ENCODE measurements at regions not wholly inside any gene's neighbourhood (a gene's known extent, or its start where the extent isn't known, plus 50 kb on each side); places are given as distances from the start of the nearest gene placed in this dataset.
"Not testable (repeated sequence)": the region's sequence is repeated elsewhere in the genome, so short reads cannot be mapped to it uniquely, and the experiment has no call there.

DNA sequence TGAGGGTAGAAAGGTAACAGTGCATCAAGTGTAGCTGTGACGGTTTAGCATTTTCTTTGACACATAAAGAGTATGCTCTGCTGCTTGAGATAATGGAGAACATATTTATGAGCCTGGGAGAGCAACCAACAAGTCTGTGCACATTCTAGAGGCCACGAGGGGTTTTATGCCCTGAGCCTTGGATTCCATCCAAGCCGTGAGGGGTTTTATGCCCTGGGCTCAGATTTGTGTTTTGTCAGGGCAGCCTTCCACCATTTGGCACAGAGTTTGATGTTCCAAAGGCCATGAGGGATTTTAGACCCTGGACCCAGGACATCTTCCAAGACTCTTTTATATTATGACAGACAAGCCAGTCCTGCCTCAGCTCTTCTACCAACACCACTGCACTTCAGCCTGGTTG, 106.4 kb downstream of the ZNF486 start:
- no peak overlapping the region for H2BK120ac ChIP-seq (ENCODE audit: low read depth, low read length)
- no peak overlapping the region for H3K4me2 ChIP-seq (ENCODE audit: low read length, poor library complexity, severe bottlenecking)
- no peak overlapping the region for H3K4ac ChIP-seq (ENCODE audit: low read depth in 1 of 2, low read length in 2 of 2)
- no peak overlapping the region for H2AK5ac ChIP-seq (ENCODE audit: low read length, severe bottlenecking)
- H3K9me3 ChIP-seq (ENCODE audit: control insufficient read depth, low read length), result peaks cover 24% of the 10 kb centered on the region
- H2AFZ ChIP-seq (ENCODE audit: low read depth, low read length), result no peak overlapping the region
- no peaks in the 10 kb centered on the region for H3K27me3 ChIP-seq (ENCODE audit: control insufficient read depth in 1 of 2, insufficient read depth in 1 of 2, low read length in 2 of 2)
- no peak overlapping the region for H3K4me3 ChIP-seq (ENCODE audit: insufficient read depth in 1 of 2, low read depth in 1 of 2, low read length in 2 of 2)
- H2BK5ac ChIP-seq (ENCODE audit: low read depth, low read length, poor library complexity, severe bottlenecking), result no peak overlapping the region
- no peak overlapping the region for H3K18ac ChIP-seq (ENCODE audit: low read depth in 1 of 2, low read length in 2 of 2)
- H3K27ac ChIP-seq (ENCODE audit: low read length, poor library complexity, severe bottlenecking), result no peak overlapping the region
- H3K23ac ChIP-seq (ENCODE audit: low read length in 2 of 2), result no peak overlapping the region
- H4K91ac ChIP-seq (ENCODE audit: low read length), result no peak overlapping the region
- WGBS, result 71% methylated on average over 3 of the region's 3 CpGs
- no peaks in the 10 kb centered on the region for H3K4me1 ChIP-seq (ENCODE audit: control insufficient read depth, insufficient read depth, low read depth, low read length)
- no peaks in the 10 kb centered on the region for H3K79me1 ChIP-seq (replicated peaks; ENCODE audit: low read length, poor library complexity, severe bottlenecking)
- no peak overlapping the region for H3K9ac ChIP-seq (ENCODE audit: low read length)
- H2BK12ac ChIP-seq (ENCODE audit: low read length in 2 of 2), result no peak overlapping the region
- H3K36me3 ChIP-seq (ENCODE audit: control insufficient read depth in 1 of 2, insufficient read depth in 2 of 2, low read depth in 1 of 2, low read length in 2 of 2), result no peaks in the 10 kb centered on the region
- H2BK15ac ChIP-seq (ENCODE audit: low read depth, poor library complexity, severe bottlenecking), result no peak overlapping the region
- no peak overlapping the region for H3K14ac ChIP-seq (ENCODE audit: low read length in 2 of 2)
- no peak for DNase-seq
- H4K8ac ChIP-seq (ENCODE audit: low read length), result no peak overlapping the region

DNA sequence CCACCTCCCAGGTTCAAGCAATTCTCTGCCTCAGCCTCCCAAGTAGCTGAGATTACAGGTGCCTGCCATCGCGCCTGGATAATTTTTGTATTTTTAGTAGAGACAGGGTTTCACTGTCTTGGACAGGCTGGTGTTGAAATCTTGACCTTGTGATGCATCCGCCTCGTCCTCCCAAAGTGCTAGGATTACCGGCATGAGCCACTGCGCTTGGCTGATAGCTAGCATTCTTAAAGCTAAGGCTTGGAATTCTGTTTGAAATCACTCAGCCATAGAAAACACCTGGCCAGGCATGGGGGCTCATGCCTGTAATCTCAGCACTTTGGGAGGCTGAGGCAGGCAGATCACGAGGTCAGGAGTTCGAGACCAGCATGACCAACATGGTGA, 105.6 kb downstream of the ZNF486 start:
- not testable (repeated sequence) for H3K79me1 ChIP-seq (replicated peaks; ENCODE audit: low read length, poor library complexity, severe bottlenecking); H3K27ac ChIP-seq (ENCODE audit: low read length, poor library complexity, severe bottlenecking); H3K9ac ChIP-seq (ENCODE audit: low read length); H2AK5ac ChIP-seq (ENCODE audit: low read length, severe bottlenecking); H3K36me3 ChIP-seq (ENCODE audit: control insufficient read depth in 1 of 2, insufficient read depth in 2 of 2, low read depth in 1 of 2, low read length in 2 of 2); H3K27me3 ChIP-seq (ENCODE audit: control insufficient read depth in 1 of 2, insufficient read depth in 1 of 2, low read length in 2 of 2); H4K8ac ChIP-seq (ENCODE audit: low read length); H2BK5ac ChIP-seq (ENCODE audit: low read depth, low read length, poor library complexity, severe bottlenecking); H2BK15ac ChIP-seq (ENCODE audit: low read depth, poor library complexity, severe bottlenecking); H3K18ac ChIP-seq (ENCODE audit: low read depth in 1 of 2, low read length in 2 of 2); DNase-seq; H3K4ac ChIP-seq (ENCODE audit: low read depth in 1 of 2, low read length in 2 of 2); H3K14ac ChIP-seq (ENCODE audit: low read length in 2 of 2); H3K4me3 ChIP-seq (ENCODE audit: insufficient read depth in 1 of 2, low read depth in 1 of 2, low read length in 2 of 2); H3K4me1 ChIP-seq (ENCODE audit: control insufficient read depth, insufficient read depth, low read depth, low read length); H2BK12ac ChIP-seq (ENCODE audit: low read length in 2 of 2); H2AFZ ChIP-seq (ENCODE audit: low read depth, low read length); H4K91ac ChIP-seq (ENCODE audit: low read length); H3K23ac ChIP-seq (ENCODE audit: low read length in 2 of 2); H2BK120ac ChIP-seq (ENCODE audit: low read depth, low read length); H3K4me2 ChIP-seq (ENCODE audit: low read length, poor library complexity, severe bottlenecking)
- peaks cover 29% of the 10 kb centered on the region for H3K9me3 ChIP-seq (ENCODE audit: control insufficient read depth, low read length)
- 83% methylated on average over 8 of the region's 8 CpGs for WGBS

DNA sequence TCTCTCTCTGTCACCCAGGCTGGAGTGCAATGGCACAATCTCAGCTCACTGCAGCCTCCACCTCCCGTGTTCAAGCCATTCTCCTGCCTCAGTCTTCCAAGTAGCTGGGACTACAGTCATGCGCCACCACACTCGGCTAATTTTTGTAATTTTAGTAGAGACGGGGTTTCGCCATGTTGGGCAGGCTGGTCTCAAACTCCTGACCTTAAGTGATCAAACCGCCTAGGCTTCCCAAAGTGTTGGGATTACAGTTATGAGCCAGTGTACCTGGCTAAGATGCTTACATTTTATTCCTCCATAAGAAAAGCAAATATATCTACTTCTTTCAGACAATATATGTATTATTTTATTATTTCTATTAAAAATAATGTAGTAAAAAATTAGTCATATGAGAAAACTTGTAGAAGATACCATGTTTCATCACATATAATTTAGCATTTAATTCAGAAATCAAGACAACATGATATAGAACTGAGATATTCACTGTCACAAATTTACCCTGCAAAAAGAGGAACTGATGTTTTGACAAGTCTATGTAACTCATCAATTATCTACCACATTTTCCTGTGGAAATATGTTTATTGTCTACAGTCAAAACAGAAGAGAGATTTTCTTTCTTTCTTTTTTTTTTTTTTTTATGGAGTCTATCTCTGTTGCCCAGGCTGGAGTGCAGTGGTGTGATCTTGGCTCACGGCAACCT, 105.1 kb downstream of the ZNF486 start:
- H2BK5ac ChIP-seq (ENCODE audit: low read depth, low read length, poor library complexity, severe bottlenecking); H3K4ac ChIP-seq (ENCODE audit: low read depth in 1 of 2, low read length in 2 of 2); H3K14ac ChIP-seq (ENCODE audit: low read length in 2 of 2); H3K18ac ChIP-seq (ENCODE audit: low read depth in 1 of 2, low read length in 2 of 2); H3K4me1 ChIP-seq (ENCODE audit: control insufficient read depth, insufficient read depth, low read depth, low read length); H4K91ac ChIP-seq (ENCODE audit: low read length); H3K27ac ChIP-seq (ENCODE audit: low read length, poor library complexity, severe bottlenecking); H3K4me2 ChIP-seq (ENCODE audit: low read length, poor library complexity, severe bottlenecking); H2AK5ac ChIP-seq (ENCODE audit: low read length, severe bottlenecking); H3K27me3 ChIP-seq (ENCODE audit: control insufficient read depth in 1 of 2, insufficient read depth in 1 of 2, low read length in 2 of 2); H3K9ac ChIP-seq (ENCODE audit: low read length); H3K79me1 ChIP-seq (replicated peaks; ENCODE audit: low read length, poor library complexity, severe bottlenecking); H3K23ac ChIP-seq (ENCODE audit: low read length in 2 of 2); H3K36me3 ChIP-seq (ENCODE audit: control insufficient read depth in 1 of 2, insufficient read depth in 2 of 2, low read depth in 1 of 2, low read length in 2 of 2); H2BK120ac ChIP-seq (ENCODE audit: low read depth, low read length); H4K8ac ChIP-seq (ENCODE audit: low read length); H2BK15ac ChIP-seq (ENCODE audit: low read depth, poor library complexity, severe bottlenecking); DNase-seq; H2AFZ ChIP-seq (ENCODE audit: low read depth, low read length); H2BK12ac ChIP-seq (ENCODE audit: low read length in 2 of 2); H3K4me3 ChIP-seq (ENCODE audit: insufficient read depth in 1 of 2, low read depth in 1 of 2, low read length in 2 of 2): not testable (repeated sequence)
- peaks cover 29% of the 10 kb centered on the region for H3K9me3 ChIP-seq (ENCODE audit: control insufficient read depth, low read length)
- 87% methylated on average over 4 of the region's 7 CpGs for WGBS

DNA sequence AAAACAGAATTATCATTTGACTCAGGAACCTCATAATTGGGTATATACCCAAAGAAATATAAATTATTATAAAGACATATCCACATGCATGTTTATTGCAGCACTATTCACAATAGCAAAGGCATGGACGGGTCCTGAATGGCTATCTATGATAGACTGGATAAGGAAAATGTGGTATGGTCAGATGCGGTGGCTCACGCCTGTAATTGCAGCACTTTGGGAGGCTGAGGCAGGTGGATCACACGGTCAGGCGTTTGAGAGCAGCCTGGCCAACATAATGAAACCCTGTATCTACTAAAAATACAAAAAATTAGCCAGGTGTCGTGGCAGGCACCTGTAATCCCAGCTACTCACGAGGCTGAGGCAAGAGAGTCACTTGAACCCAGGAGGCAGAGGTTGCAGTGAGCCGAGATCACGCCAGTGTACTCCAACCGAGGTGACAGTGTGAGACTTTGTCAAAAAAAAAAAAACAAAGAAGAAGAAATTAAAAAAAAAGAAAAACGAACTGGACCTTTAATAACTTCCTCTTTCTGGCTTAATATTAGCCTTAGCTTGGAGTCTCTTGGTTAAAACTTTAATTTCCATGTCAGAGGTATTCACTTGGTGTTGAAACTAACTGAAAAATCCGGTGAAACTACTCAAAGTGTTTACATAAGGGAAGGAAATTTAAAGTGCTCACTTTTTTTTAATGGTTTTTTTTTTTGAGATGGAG, 104.4 kb downstream of the ZNF486 start:
- Histone ChIP-seq H3K14ac (ENCODE audit: low read length in 2 of 2) (no peak overlapping the region), H3K9me3 (ENCODE audit: control insufficient read depth, low read length) (peaks cover 30% of the 10 kb centered on the region), H2BK12ac (ENCODE audit: low read length in 2 of 2) (no peak overlapping the region), H2BK5ac (ENCODE audit: low read depth, low read length, poor library complexity, severe bottlenecking) (no peak overlapping the region), H2AK5ac (ENCODE audit: low read length, severe bottlenecking) (no peak overlapping the region), H2BK15ac (ENCODE audit: low read depth, poor library complexity, severe bottlenecking) (no peak overlapping the region), H4K8ac (ENCODE audit: low read length) (no peak overlapping the region), H3K4me2 (ENCODE audit: low read length, poor library complexity, severe bottlenecking) (no peak overlapping the region), H3K18ac (ENCODE audit: low read depth in 1 of 2, low read length in 2 of 2) (no peak overlapping the region), H3K27me3 (ENCODE audit: control insufficient read depth in 1 of 2, insufficient read depth in 1 of 2, low read length in 2 of 2) (no peaks in the 10 kb centered on the region), H3K36me3 (ENCODE audit: control insufficient read depth in 1 of 2, insufficient read depth in 2 of 2, low read depth in 1 of 2, low read length in 2 of 2) (no peaks in the 10 kb centered on the region), H3K9ac (ENCODE audit: low read length) (no peak overlapping the region), H2AFZ (ENCODE audit: low read depth, low read length) (no peak overlapping the region), H3K4me1 (ENCODE audit: control insufficient read depth, insufficient read depth, low read depth, low read length) (no peaks in the 10 kb centered on the region), H3K79me1 (replicated peaks; ENCODE audit: low read length, poor library complexity, severe bottlenecking) (no peaks in the 10 kb centered on the region), H4K91ac (ENCODE audit: low read length) (no peak overlapping the region), H3K23ac (ENCODE audit: low read length in 2 of 2) (no peak overlapping the region), H3K4ac (ENCODE audit: low read depth in 1 of 2, low read length in 2 of 2) (no peak overlapping the region), H3K27ac (ENCODE audit: low read length, poor library complexity, severe bottlenecking) (no peak overlapping the region), H2BK120ac (ENCODE audit: low read depth, low read length) (no peak overlapping the region), H3K4me3 (ENCODE audit: insufficient read depth in 1 of 2, low read depth in 1 of 2, low read length in 2 of 2) (no peak overlapping the region)
- WGBS, result 62% methylated on average over 9 of the region's 12 CpGs
- DNase-seq, result no peak
